Lower leg skin (tissue), 4 donors: ENCODE measurements at regions not wholly inside any gene's neighbourhood (a gene's known extent, or its start where the extent isn't known, plus 50 kb on each side); places are given as distances from the start of the nearest gene placed in this dataset.
A peak's percentile ranks its signal among the peaks of the same experiment; 100 is the strongest.
"Not testable (repeated sequence)": the region's sequence is repeated elsewhere in the genome, so short reads cannot be mapped to it uniquely, and the experiment has no call there.

Experiments
- DNase-seq, 2 donors: peaks; one replicate each; pipeline ENCODE4 v3.0.0-alpha.2; 2019; ENCODE audit warnings: low spot score in 2 of 2
- H3K4me3 ChIP-seq: fragments of 200-600 bp; sonication (generic); 2 replicates; pipeline ENCODE4 v1.5.1; 2017; ENCODE audit warnings: mild to moderate bottlenecking, low read depth; ENCODE audit not compliant: poor library complexity, severe bottlenecking
- POLR2A ChIP-seq, 2 donors: fragments of 450-650 bp; IDR thresholded peaks; one replicate each; pipeline ENCODE4 v1.6.1; 2016 to 2017; ENCODE audit warnings: antibody characterized with exemption in 2 of 2, mild to moderate bottlenecking in 1 of 2, moderate library complexity in 1 of 2
- WGBS, 2 donors: methylation state at CpG; one replicate each; pipeline ENCODE4 v1.1.5; 2018; 5-methylcytosine and 5-hydroxymethylcytosine counted together
- intact Hi-C: fragments of 100-400 bp; cut with DNase I; formaldehyde crosslinking; loops from one replicate; pipeline ENCODE4 v1.15.0; 2023; ENCODE audit warnings: low total_unique reads
- TF ChIP-seq, protein P1 (sequence below), 3 donors: fragments of 450-650 bp; IDR thresholded peaks; one replicate each; pipeline ENCODE4 v1.5.1; 2016; ENCODE audit warnings: antibody characterized with exemption in 3 of 3, mild to moderate bottlenecking in 3 of 3, moderate library complexity in 2 of 3

DNA sequence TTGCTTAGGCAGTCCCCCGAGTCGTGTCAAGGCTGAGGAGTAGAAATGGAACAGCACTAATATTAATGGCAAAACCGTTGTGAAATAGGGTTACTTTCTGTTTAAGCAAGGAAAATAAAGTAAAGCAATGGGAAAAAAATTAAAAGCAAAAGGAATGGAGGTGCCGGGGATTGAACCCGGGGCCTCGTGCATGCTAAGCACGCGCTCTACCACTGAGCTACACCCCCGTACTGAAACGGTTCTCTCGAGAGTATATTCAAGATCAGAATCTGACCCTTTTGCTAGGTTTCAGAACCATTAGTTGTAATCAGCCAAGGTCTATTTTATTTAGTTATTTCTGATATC lies 85.5 kb downstream of the TRIM27 start:
- DNase-seq: peak; percentile 71 to 84
- H3K4me3 ChIP-seq: peak overlapping the region; percentile 61
- 1 to 2% methylated on average over 11 of the region's 11 CpGs for WGBS, 2 donors
- TF ChIP-seq POLR2A (IDR thresholded peaks at IDR 0.05): no peak
- TF ChIP-seq, protein P1, sequence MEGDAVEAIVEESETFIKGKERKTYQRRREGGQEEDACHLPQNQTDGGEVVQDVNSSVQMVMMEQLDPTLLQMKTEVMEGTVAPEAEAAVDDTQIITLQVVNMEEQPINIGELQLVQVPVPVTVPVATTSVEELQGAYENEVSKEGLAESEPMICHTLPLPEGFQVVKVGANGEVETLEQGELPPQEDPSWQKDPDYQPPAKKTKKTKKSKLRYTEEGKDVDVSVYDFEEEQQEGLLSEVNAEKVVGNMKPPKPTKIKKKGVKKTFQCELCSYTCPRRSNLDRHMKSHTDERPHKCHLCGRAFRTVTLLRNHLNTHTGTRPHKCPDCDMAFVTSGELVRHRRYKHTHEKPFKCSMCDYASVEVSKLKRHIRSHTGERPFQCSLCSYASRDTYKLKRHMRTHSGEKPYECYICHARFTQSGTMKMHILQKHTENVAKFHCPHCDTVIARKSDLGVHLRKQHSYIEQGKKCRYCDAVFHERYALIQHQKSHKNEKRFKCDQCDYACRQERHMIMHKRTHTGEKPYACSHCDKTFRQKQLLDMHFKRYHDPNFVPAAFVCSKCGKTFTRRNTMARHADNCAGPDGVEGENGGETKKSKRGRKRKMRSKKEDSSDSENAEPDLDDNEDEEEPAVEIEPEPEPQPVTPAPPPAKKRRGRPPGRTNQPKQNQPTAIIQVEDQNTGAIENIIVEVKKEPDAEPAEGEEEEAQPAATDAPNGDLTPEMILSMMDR (IDR thresholded peaks at IDR 0.05): no peak
- intact Hi-C loops: loop anchor here (5.0 kb wide), 1 partner anchor 179 kb away; no protein-coding TSS in a partner anchor

DNA sequence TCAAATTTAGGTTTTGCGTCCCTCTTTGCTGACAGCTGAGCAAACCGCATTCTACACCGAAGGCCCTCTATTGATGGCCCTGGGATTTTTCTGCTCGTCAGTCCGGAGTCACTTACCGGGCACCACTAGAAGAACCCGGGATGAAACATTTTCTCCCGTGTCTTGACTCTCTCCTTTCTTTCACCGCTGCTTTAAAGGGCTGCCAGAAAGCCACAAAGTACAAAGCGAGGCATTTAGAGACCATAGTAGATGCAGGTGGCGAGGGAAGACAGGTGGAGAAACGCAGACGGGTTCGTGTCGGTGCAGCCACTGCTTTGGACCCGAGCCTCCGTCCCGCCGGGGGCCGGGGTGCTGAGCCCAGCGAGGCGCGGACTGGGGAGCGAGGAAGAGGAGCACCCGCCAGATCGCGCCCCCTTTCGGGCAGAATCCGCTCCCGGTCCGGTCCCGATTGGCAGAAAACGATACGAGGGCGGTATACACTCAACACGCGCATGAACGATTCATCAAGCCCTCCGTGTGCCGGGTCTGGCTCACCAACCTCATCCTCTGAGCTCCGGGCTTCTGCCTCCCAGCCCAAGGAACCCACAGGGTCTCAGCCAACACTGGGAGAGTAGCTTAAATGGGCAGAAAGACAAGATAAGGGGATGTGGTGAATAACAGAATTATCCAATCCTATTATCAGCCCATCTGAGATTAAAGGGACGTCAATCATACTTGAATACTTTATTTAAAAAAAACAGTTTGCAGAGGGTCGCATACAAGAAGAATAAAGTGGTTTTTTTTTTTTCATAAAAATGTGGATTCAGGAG lies 84.9 kb downstream of the TRIM27 start:
- H3K4me3 ChIP-seq: peak overlapping the region; percentile 61
- WGBS, 2 donors: 0 to 1% methylated on average over 43 of the region's 43 CpGs
- peak; percentile 65 to 95 for DNase-seq
- no peak for TF ChIP-seq POLR2A (IDR thresholded peaks at IDR 0.05)
- TF ChIP-seq, protein P1 (IDR thresholded peaks at IDR 0.05): peak in 1 of 3 donors; percentile 26
- intact Hi-C loops: loop anchor here (5.0 kb wide), 1 partner anchor 178 kb away; no protein-coding TSS in a partner anchor

- TF ChIP-seq POLR2A (IDR thresholded peaks at IDR 0.05): no peak
- TF ChIP-seq, protein P1 (IDR thresholded peaks at IDR 0.05): no peak
- intact Hi-C loops: loop anchor here (5.0 kb wide), 1 partner anchor 178 kb away; no protein-coding TSS in a partner anchor
- WGBS, 2 donors: 13 to 15% methylated on average over 9 of the region's 9 CpGs
- no peak for DNase-seq
- H3K4me3 ChIP-seq: no peak overlapping the region
These were observed 84.2 kb downstream of the TRIM27 start for GRCh38 chr6:28839443-28840120.

DNA sequence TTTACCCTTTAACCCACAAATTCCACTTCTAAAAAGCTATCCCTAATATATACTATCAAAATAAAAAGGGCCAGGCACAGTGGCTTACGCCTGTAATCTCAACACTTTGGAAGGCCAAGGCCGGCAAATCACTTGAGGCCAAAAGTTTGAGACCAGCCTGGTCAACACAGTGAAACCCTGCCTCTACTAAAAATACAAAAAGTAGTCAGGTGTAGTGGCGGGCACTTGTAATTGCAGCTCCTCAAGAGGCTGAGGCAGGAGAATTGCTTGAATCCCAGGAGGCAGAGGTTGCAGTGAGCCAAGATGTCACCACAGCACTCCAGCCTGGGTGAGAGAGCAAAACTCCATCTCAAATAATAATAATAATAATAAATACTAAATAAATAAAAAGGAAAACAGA lies 82.5 kb downstream of the TRIM27 start:
- 65 to 69% methylated on average over 3 of the region's 3 CpGs for WGBS, 2 donors
- no peak for DNase-seq
- TF ChIP-seq POLR2A (IDR thresholded peaks at IDR 0.05): no peak
- TF ChIP-seq, protein P1 (IDR thresholded peaks at IDR 0.05): no peak
- no peak overlapping the region for H3K4me3 ChIP-seq
- intact Hi-C loops: no loop called here

DNA sequence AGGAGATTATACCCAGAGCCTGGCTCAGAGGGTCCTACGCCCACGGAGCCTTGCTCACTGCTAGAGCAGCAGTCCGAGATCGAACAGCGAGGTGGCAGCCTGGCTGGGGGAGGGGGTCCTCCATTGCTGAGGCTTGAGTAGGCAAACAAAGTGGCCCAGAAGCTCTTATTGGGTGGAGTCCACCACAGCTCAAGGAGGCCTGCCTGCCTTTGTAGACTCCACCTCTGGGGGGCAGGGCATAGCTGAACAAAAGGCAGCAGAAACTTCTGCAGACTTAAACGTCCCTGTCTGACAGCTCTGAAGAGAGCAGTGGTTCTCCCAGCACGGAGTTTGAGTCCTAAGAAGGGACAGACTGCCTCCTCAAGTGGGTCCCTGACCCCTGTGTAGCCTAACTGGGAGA lies 75.0 kb downstream of the TRIM27 start:
- WGBS, 2 donors: 67 to 71% methylated on average over 7 of the region's 7 CpGs
- intact Hi-C loops: not testable (repeated sequence)

More for the DNA sequence above, 75.0 kb downstream of the TRIM27 start:
- not testable (repeated sequence) for H3K4me3 ChIP-seq
- peak in 1 of 2 donors; percentile 76 for DNase-seq
